OCI-LY7 (cell line): ENCODE measurements at regions not wholly inside any gene's neighbourhood (a gene's known extent, or its start where the extent isn't known, plus 50 kb on each side); places are given as distances from the start of the nearest gene placed in this dataset.

Experiments
- BruUV-seq: library from RNA; stranded (reverse); fragments of 400-500 nt; replicated peaks from 2 replicates; lab custom pipeline; 2021; lab: Mats Ljungman, UMichigan
- CTCF ChIA-PET: fragments of 300-600 bp; sonication (Branson Sonifier 250); formaldehyde crosslinking; loops from one replicate; lab custom pipeline; 2022; ENCODE audit warnings: antibody characterized with exemption; ENCODE audit not compliant: unreplicated experiment; lab: Charles Lee
- POLR2A ChIA-PET: fragments of 300-600 bp; sonication (Branson Sonifier 250); formaldehyde crosslinking; loops from one replicate; lab custom pipeline; 2022; ENCODE audit warnings: antibody characterized with exemption; lab: Charles Lee
- DNase-seq: peaks from one replicate; pipeline ENCODE4 v3.0.0-alpha.2; 2015; ENCODE audit warnings: low spot score
- H2AFZ ChIP-seq: fragments of 200-600 bp; sonication (generic), shearing (Covaris generic); 2 replicates; pipeline ENCODE4 v1.6.1; 2014; ENCODE audit warnings: mild to moderate bottlenecking, antibody characterized with exemption, low read length, moderate library complexity
- H3K27ac ChIP-seq: fragments of 200-600 bp; sonication (generic); 2 replicates; pipeline ENCODE4 v1.5.1; 2014; ENCODE audit warnings: mixed run types, low read depth, mild to moderate bottlenecking, moderate library complexity, low read length, inconsistent platforms; ENCODE audit not compliant: poor library complexity, severe bottlenecking
- H3K36me3 ChIP-seq: fragments of 200-600 bp; sonication (generic); 2 replicates; pipeline ENCODE4 v1.6.1; 2014; ENCODE audit warnings: mild to moderate bottlenecking, antibody characterized with exemption, low read length, moderate library complexity, mixed read lengths; ENCODE audit not compliant: insufficient read depth
- H3K4me1 ChIP-seq: fragments of 200-600 bp; sonication (generic); 2 replicates; pipeline ENCODE4 v1.5.1; 2014; ENCODE audit warnings: mild to moderate bottlenecking, low read length; ENCODE audit not compliant: insufficient read depth, poor library complexity, severe bottlenecking
- H3K4me2 ChIP-seq: fragments of 200-600 bp; sonication (generic); 2 replicates; pipeline ENCODE4 v1.6.1; 2014; ENCODE audit warnings: mild to moderate bottlenecking, low read length
- H3K4me3 ChIP-seq: fragments of 200-600 bp; sonication (generic); 2 replicates; pipeline ENCODE4 v1.5.1; 2014; ENCODE audit warnings: mild to moderate bottlenecking, low read depth, low read length; ENCODE audit not compliant: poor library complexity, severe bottlenecking
- H3K79me2 ChIP-seq: fragments of 200-600 bp; sonication (generic); 2 replicates; pipeline ENCODE4 v1.6.1; 2016; ENCODE audit warnings: low read depth, mild to moderate bottlenecking, low read length, moderate library complexity, mixed read lengths; ENCODE audit not compliant: insufficient read depth
- H3K9me2 ChIP-seq: fragments of 200-600 bp; sonication (generic); 2 replicates; pipeline ENCODE4 v1.6.1; 2016; ENCODE audit warnings: mild to moderate bottlenecking, low read length, mixed read lengths; ENCODE audit not compliant: insufficient read depth
- H3K9me3 ChIP-seq: fragments of 200-600 bp; sonication (generic); 2 replicates; pipeline ENCODE4 v1.6.1; 2014; ENCODE audit warnings: mild to moderate bottlenecking, mixed run types, low read length, mixed read lengths
- H4K20me1 ChIP-seq: fragments of 200-600 bp; sonication (generic); 2 replicates; pipeline ENCODE4 v1.6.1; 2014; ENCODE audit warnings: mild to moderate bottlenecking, antibody characterized with exemption, low read length, moderate library complexity, mixed read lengths; ENCODE audit not compliant: insufficient read depth
- CTCF ChIP-seq: fragments of 200-600 bp; sonication (generic); conservative IDR thresholded peaks from 2 replicates; pipeline ENCODE4 v1.5.1; 2014; ENCODE audit warnings: mild to moderate bottlenecking, antibody characterized with exemption, low read length, moderate library complexity, mixed read lengths
- EZH2phosphoT487 ChIP-seq: fragments of 200-600 bp; sonication (generic); IDR thresholded peaks from 2 replicates; pipeline ENCODE4 v1.6.1; 2018; ENCODE audit warnings: low read depth, borderline replicate concordance, mild to moderate bottlenecking, mixed run types, antibody characterized with exemption, low read length, moderate library complexity, mixed read lengths
- intact Hi-C: fragments of 100-400 bp; cut with micrococcal nuclease; formaldehyde crosslinking; loops from one replicate; pipeline ENCODE4 v1.10.0; 2022; ENCODE audit not compliant: unreplicated experiment

- no peaks in the 10 kb centered on the region for H3K79me2 ChIP-seq
- no peak overlapping the region for H3K4me3 ChIP-seq
- no peak overlapping the region for H3K27ac ChIP-seq
- no peak overlapping the region for H2AFZ ChIP-seq
- ChIA-PET CTCF (no interaction called here), POLR2A (no interaction called here)
- H3K36me3 ChIP-seq, result no peaks in the 10 kb centered on the region
- no peak overlapping the region for H3K4me2 ChIP-seq
- H4K20me1 ChIP-seq, result no peaks in the 10 kb centered on the region
- no peak for DNase-seq
- no peak for TF ChIP-seq CTCF
- TF ChIP-seq EZH2phosphoT487, result no peak
- peaks cover 6% of the 10 kb centered on the region for H3K4me1 ChIP-seq
- no TSS peak for BruUV-seq
- no peaks in the 10 kb centered on the region for H3K9me3 ChIP-seq
- no peaks in the 10 kb centered on the region for H3K9me2 ChIP-seq
- intact Hi-C loops, result no loop called here
Observed at GRCh38 chr14:106599209-106599608, 1072.8 kb downstream of the TMEM121 start.

GRCh38 chr14:106605548-106606448 is 1079.4 kb downstream of the TMEM121 start:
- ChIA-PET CTCF (no interaction called here), POLR2A (no interaction called here)
- Histone ChIP-seq H3K9me3 (no peaks in the 10 kb centered on the region), H3K4me1 (peaks cover 9% of the 10 kb centered on the region), H3K36me3 (no peaks in the 10 kb centered on the region), H3K79me2 (no peaks in the 10 kb centered on the region), H3K27ac (no peak overlapping the region), H4K20me1 (no peaks in the 10 kb centered on the region), H2AFZ (no peak overlapping the region), H3K4me2 (peak overlapping the region; percentile 20; the same call in 1 of the 2 replicates), H3K9me2 (no peaks in the 10 kb centered on the region), H3K4me3 (no peak overlapping the region)
- TF ChIP-seq CTCF (peak; percentile 68), EZH2phosphoT487 (no peak)
- intact Hi-C loops, result no loop called here
- DNase-seq, result peak; percentile 81
- no TSS peak for BruUV-seq

- BruUV-seq, result no TSS peak
- CTCF ChIA-PET, result no interaction called here
- Histone ChIP-seq H3K4me1 (peaks cover 13% of the 10 kb centered on the region), H3K9me2 (no peaks in the 10 kb centered on the region), H3K9me3 (no peaks in the 10 kb centered on the region), H3K27ac (no peak overlapping the region), H3K36me3 (no peaks in the 10 kb centered on the region), H3K4me3 (no peak overlapping the region), H4K20me1 (no peaks in the 10 kb centered on the region), H2AFZ (no peak overlapping the region), H3K4me2 (no peak overlapping the region), H3K79me2 (no peaks in the 10 kb centered on the region)
- DNase-seq, result no peak
- no peak for TF ChIP-seq EZH2phosphoT487
- no peak for TF ChIP-seq CTCF
- POLR2A ChIA-PET, result interaction anchor here (0.8 kb wide), 1 partner anchor 78 kb away, joined by 3 read pairs; no protein-coding TSS in a partner anchor
- intact Hi-C loops, result no loop called here
Observed at GRCh38 chr14:106606936-106607335, 1080.6 kb downstream of the TMEM121 start.
